Cerebellar nuclear complex (tissue), 1 donor: ENCODE measurements at regions not wholly inside any gene's neighbourhood (a gene's known extent, or its start where the extent isn't known, plus 50 kb on each side); places are given as distances from the start of the nearest gene placed in this dataset.

ENCODE experiments used
- DNase-seq, 2 experiments: peaks; one replicate each; lab custom pipeline; 2025; lab: John Stamatoyannopoulos, UW

DNA sequence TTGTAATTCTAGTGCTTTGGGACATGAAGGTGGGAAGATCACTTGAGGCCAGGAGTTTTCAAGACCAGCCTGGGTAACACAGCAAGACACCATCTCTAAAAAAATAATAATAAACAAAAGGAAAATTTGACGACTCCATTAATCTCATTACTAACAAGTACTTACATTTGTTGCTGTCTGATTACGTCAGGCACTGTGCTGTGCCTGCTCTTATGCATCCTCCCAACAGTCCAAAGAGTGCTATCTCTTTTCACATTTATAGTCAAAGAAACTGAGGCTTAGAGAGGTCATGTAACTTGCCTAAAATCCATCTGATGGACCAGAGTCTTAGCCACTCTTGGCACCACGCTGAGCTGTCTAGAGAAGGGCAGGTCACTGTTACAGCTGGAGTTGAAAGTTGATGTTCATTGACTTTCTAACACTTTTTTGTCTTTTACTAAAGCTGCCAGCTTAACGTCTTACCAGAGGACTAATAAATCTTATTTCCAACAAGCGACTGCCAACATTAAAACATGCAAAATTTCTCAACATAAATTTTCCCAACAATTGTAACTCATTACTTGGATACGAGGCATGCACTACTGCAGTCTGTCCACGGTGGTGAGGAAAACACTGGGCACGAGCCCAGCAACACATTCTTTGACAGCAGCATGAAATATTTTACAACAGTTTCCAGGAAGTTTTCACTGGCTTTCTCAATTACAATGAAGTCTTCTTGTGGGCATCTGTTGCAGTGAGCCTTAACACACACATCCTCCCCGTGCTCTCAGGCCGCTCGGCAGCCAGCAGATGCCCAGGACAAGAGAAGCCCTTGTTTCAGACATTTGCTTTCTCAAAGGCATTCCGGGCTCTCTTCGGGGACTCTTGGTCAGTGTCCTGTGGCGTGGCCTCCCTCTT lies 262.9 kb upstream of the PROX1 start:
- no peak for DNase-seq

DNA sequence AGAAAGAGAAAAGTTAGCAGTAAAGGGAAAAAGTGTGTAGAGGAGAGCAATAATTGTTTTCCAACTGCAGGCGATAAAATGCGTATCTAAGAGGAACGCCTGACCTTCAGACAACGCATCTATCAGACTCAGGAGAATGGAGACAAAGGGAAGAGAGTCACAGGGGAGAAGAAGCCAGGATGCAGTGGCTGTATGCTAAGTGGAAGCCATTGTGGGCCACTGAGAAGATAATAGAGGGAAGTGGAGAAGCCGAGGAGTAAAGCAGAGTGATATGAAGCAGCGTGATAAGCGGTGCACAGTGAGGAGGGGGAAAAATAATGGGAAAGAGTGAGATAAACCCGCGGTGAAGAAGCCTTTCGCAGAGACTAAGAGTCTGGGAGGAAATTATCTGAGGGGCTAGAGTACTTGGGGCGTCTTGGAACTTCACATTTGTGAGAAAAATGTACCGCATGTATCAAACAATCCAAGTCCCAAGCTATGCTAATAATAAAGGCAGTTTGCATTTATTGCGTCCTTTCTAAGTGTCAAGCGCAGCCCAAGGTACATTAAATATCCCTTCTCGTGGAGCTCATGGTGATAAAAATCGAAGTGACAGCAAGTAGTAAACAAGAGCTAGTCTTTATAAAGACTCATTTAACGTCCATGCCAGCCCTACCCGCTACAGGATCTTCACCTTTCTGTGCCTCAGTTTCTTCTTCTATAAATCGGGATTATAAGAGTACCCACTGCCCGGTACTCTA lies 259.8 kb upstream of the PROX1 start:
- DNase-seq = no peak

- DNase-seq = no peak
These were observed 258.9 kb upstream of the PROX1 start for GRCh38 chr1:213728593-213729536.

- DNase-seq = no peak
These were observed 254.1 kb upstream of the PROX1 start for GRCh38 chr1:213733705-213734104.

DNA sequence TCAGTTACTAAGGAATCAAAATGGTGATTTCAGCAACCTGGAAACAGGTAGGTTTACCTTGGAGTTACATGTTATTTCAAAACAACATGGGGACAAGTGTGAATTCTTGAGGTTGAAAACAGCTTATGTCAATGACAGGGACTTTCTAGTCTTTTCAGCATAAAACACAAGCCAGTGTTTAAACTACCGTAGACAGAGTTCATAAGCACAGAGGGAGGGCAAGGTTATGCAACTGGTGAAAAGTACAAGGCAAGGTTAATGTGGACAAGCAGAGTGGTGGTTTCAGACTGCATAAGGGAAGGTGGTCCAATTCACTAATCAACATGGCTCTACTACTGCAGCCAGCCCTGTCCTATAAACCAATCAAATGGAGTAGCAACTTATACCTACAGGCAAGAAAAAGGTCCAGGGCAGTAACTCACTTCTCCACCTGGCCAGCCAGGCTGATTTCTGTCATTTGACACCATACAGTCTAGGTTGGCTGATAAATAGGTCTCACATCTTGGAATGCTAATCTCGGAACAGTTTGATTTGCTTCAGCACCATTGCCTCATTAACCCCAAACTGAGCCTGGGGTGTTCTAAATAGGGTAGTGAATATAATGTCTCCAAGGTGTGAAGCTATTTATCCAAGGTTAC lies 250.3 kb upstream of the PROX1 start:
- no peak for DNase-seq

DNA sequence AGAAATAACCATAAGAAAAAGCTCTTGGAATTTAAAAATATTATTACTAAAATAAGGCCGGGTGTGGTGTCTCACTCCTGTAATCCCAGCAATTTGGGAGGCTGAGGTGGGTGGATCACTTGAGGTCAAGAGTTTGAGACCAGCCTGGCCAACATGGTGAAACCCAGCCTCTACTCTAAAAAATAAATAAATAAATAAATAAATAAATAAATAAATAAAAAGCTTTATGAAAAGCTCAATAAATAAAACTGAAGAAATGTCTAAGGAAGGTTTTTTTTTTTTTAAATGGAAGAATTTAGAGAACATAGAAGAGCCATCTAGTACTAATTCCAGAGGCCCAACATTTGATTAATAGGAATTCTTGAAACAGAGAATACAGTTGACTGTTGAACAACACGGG lies 249.1 kb upstream of the PROX1 start:
- no peak for DNase-seq

- DNase-seq = no peak
These were observed 244.8 kb upstream of the PROX1 start for GRCh38 chr1:213742992-213743391.

DNA sequence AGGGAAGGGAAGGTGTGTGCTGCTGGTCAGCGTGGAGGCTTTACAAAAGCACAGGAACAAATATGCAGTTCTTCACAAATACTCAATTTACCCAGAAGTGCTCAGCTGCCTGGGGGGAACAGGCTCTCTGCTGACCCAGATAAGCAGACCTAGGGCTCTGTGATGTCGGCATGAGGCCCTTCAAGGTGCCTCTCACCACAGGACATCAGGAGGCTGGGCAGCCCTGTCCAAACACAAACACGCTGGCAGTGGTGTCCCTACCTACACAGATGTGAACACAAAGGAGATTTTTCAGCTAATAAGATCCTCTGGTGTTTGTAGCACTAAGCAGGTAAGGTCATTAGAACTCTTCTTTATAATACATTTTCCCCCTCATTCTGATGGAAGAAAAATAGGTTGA lies 243.0 kb upstream of the PROX1 start:
- no peak for DNase-seq

DNA sequence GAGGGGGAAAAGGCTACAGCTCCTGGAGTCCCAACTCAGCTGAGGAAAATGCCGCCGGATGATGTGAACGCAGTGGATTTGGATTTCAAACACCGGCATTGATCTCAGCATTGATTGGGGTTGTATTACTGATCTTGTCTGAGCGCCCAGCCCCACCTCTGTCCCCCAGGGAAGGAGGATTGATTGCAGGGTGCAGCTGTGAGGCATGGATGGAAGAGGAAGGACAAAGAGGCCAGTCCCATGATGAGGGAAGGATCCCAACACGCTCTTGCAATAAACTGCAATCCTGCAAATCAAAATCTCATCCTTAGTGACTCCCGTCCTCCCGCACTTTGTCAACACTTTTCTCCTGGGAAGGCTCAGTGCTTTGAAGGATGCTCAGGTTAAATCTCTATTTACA lies 242.3 kb upstream of the PROX1 start:
- no peak for DNase-seq

DNA sequence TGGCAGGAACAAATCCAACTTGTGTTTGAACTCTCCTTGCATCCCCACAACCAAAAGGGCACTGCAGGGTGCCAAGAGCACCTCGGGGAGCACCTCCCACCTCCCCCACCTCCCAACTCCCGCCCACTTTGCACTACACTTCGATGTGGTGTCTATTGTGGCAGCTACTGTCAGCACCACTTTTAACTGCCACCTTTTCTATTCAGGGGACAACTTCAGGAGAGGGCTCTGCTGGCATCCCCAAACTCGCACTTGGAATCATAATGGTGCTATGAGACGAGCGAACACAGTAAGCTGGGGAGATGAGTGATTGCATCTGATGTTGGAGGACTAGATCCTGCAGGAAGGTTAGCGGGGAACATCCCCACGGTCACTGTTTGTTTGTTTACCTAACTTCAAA lies 238.2 kb upstream of the PROX1 start:
- no peak for DNase-seq

- DNase-seq = no peak
These were observed 237.3 kb upstream of the PROX1 start for GRCh38 chr1:213750231-213751063.

DNA sequence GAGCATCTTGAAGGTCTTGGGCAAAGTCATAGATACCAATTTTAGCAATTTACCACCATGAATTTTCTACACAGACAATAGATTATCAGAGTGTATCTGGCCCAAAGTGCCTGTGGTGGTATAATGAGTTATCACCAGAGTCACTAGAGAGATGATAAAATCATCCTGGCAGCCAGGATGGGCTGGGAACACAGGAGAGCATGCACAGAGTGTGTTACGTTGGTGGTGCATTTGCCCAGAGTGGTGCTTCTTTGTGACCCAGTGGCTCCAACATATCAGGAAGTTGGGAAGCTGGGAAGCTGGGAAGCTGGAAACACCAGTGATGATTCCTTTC lies 236.7 kb upstream of the PROX1 start:
- DNase-seq = no peak

DNA sequence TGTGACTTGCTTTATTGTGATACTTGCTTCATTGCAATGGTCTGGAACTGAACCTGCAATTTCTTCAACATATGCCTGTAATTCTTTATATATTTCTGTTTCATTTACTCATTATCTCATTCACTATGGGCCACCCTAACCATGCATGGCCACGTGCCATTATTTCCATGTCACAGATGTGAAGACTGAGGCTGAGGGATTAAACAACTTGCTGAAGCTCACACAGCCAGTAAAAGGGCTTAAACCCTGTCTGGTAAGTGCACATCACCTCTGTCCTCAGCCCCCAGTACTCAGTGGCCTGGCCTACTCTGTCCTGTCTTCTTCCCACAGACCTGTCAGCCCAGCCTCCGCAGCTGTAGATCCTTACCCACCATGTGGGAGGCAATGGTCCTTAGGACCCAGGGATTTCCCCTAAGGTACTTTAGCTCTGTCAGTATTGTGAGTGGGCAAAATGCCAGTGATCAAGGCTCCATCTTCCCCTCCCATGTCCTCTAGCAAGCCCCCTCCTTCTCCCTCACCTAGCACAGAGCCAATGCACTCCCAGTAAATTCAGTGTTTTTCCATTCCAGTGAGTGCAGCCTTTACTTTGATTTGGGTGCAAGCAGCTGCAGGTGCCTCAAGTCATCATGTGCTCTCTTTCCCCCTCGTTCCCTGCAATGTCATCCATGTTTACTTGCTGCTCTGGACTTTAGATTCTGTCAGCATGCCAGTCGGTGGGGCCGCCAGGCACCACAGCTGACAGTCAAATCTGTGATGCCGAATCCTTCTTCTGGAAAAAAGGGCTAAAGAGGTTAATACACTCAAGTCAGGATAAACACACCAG lies 228.2 kb upstream of the PROX1 start:
- DNase-seq = no peak

DNA sequence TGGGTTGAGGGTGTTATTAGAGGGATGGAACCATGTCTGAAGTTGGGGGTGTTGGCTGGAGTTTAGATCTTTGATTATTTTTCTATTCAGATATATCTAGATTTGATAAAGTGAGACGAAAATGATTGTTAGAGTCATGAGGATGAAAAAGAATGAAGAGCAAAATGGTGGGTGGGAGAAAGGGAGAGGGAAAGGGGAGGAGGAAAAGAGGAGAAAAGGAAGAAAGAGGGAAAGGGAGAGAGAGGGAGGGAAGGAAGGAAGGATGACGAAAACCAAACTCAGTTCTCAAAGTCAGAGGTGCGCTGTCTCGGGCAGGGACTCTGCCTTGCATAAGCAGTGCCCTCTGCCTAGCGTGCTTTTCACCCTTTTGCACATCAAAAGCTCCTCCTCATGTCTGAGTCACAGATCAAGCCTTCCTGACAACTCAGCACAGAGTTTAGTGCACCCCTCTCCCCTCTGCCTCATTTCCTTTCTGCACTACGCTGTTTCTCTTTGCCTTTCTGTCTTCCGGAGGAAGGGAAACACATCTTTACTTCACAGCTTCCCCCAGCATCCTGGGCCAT lies 225.8 kb upstream of the PROX1 start:
- DNase-seq = no peak

- DNase-seq = no peak
These were observed 220.1 kb upstream of the PROX1 start for GRCh38 chr1:213767683-213768082.

- DNase-seq = no peak
These were observed 215.4 kb upstream of the PROX1 start for GRCh38 chr1:213772128-213773063.

GRCh38 chr1:213773975-213774374 lies 213.8 kb upstream of the PROX1 start:
- DNase-seq = no peak

GRCh38 chr1:213776969-213777368 lies 210.8 kb upstream of the PROX1 start:
- no peak for DNase-seq

DNA sequence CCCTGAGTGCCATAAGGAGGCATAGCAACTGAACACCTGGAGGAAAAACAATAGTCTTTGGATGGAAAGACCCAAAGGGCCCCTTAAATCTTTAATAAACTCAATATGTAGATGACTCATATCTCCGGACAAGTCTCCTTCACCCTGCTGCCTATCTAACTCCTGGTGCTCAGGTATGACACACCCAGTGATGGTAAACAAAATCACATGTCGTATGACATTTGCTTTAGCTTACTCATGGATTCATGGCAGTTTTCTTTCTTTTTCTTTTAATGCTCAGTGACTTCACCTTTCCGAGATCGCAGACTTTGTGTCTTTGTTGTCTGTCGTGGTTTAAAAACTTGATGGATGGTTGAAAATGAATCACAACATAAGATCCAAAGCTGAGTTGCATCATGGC lies 208.5 kb upstream of the PROX1 start:
- DNase-seq = no peak
